Erythroblast (primary cell): ENCODE measurements at regions not wholly inside any gene's neighbourhood (a gene's known extent, or its start where the extent isn't known, plus 50 kb on each side); places are given as distances from the start of the nearest gene placed in this dataset.
"Not testable (repeated sequence)": the region's sequence is repeated elsewhere in the genome, so short reads cannot be mapped to it uniquely, and the experiment has no call there.

Source experiments
- DNase-seq, 2 experiments: peaks; one replicate each; lab custom pipeline; 2025; lab: John Stamatoyannopoulos, UW
- GATA1 ChIP-seq: IDR thresholded peaks from 2 replicates; pipeline ENCODE4 v1.6.1; 2011; ENCODE audit warnings: low read depth, mild to moderate bottlenecking, control low read depth, low read length, moderate library complexity
- POLR2A ChIP-seq: IDR thresholded peaks from 2 replicates; pipeline ENCODE4 v1.6.1; 2011; ENCODE audit warnings: mild to moderate bottlenecking, low read length

DNA sequence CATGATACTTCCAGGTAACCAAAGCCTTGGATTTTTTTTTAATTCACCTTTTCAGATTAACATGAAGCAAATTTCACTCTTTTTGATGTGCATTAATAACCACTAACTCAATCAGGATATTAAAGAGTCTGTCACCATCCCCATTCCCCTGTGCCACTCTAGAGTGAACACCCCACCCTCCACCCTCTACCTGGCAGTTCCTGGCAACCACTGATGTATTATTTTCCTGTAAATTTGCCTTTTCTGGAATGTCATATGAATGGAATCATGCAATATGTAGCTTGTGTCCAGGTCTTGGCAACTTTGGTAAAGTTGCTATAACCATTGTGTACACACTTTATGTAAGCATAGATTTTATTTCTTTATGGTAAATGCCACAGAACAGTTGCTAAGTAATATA lies 627.6 kb downstream of the MCTP2 start:
- TF ChIP-seq POLR2A (no peak), GATA1 (no peak)

DNA sequence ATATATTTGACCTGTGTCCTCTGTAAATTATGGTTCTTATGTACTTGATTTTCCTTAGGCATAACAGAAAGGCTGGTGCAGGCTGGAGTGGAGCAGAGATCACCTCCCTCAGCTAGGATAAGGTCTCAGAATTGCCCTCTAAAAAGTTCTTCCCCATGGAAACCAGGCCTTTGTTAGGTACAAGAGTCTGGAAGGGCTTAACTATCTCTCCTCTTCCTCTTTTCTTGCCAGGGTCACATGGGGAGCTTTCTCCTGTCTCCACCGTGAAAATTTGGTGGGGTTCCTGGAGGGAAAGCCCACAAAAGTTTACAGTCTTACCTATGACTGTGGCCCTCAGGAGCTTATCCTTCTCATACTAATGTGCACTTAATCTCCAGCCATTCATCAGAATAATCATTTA lies 633.2 kb downstream of the MCTP2 start:
- no peak for DNase-seq
- TF ChIP-seq POLR2A: no peak
- no peak for TF ChIP-seq GATA1

More for the DNA sequence above, 627.6 kb downstream of the MCTP2 start:
- no peak for DNase-seq

DNA sequence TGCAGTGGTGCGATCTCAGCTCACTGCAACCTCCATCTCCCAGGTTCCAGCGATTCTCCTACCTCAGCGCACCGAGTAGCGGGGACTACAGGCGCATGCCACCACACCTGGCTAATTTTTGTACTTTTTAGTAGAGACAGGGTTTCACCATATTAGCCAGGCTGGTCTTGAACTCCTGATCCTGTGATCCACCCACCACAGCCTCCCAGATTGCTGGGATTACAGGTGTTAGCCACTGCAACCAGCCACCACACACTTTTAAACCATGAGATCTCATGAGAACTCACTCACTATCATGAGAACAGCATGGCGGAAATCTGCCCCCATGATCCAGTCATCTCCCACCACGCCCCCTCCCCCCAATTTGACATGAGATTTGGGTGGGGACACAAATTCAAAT lies 636.9 kb downstream of the MCTP2 start:
- not testable (repeated sequence) for DNase-seq

DNA sequence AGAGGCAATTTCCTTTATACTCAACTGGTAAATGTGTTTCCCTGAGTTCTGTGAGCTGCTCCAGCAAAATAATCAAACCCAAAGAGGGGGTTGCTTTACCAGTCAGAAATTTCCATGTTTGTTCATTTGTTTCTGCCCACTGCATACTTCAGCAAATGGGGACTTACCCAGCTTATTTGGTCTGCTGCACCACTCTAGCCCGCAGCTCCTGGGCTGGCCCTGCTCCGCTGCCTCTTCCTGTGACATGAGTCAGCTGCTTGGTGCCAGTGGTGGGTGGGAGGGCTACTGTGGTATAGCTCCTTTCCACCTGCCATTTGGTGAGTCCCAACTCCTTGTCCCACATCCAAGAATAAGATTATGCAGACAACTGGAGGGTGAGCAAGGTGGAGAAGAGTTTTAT lies 644.2 kb downstream of the MCTP2 start:
- DNase-seq: no peak

DNA sequence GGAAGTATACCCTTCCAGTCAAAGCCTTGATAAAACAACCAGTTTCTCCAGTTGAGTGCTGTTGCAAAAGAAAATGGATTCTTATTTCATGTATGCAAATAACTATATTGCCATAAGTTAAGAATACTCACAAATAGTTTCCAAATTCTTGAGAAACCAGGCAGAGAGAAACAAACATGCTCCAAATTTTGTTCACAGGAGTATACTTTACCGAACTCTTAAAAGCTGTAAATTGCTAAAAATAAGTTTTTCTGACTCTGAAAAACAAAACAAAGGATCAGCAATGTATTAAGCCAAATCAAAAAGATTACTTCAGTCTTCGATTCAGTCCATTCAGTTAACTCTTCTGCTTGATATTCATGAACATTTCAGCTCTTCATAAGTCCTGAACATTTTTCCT lies 646.5 kb downstream of the MCTP2 start:
- TF ChIP-seq GATA1 (no peak), POLR2A (no peak)
- DNase-seq: no peak

More for the DNA sequence above, 644.2 kb downstream of the MCTP2 start:
- TF ChIP-seq GATA1 (no peak), POLR2A (no peak)

DNA sequence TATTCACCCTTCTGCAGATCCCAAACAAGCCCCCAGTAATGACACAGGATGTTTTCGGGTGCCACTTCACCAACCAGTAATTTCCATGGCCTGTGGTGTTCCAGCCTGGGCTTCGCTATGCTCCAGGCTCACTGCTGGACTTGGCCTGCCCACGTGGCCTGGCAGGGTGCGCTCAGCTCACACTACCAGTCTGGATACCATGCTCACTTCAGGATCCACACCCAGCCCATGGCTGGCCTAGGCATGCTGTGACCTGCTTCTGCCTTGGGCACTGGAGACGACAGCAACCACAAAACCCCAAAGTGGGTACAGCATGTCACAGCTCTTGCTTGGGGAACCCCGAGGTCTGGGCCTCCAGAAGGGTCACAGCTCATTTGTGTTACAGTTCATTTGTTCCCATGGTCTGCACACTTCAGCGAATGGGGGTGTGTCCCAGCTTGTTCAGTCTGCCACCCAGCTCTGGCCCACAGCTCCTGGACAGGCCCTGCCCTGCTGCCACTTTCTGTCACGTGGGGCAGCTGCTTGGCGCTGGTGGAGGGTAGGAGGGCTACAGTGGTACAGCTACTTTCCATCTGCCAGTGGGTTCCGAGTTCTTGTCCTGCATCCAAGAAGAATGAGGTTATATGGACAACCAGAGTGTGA lies 650.8 kb downstream of the MCTP2 start:
- DNase-seq: no peak
- TF ChIP-seq POLR2A (no peak), GATA1 (no peak)

DNA sequence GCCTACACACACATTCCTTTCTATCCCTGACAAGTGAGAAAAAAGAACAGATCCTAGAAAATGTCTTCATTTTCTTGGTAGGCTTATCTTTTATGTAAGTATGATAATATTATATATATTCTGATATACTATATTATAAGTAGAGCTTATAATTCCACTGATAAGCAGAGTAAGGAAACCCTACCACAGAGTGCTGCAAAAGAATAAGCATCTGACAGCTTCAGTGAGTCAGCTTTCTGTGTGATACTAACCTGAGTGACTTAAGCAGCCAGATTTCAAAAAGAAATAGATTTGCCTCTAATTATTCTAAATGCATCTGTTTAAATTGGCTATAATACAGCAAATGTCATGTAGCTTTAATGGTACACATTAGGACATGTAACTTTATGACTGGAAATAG lies 656.0 kb downstream of the MCTP2 start:
- TF ChIP-seq GATA1 (no peak), POLR2A (no peak)
- DNase-seq: no peak

DNA sequence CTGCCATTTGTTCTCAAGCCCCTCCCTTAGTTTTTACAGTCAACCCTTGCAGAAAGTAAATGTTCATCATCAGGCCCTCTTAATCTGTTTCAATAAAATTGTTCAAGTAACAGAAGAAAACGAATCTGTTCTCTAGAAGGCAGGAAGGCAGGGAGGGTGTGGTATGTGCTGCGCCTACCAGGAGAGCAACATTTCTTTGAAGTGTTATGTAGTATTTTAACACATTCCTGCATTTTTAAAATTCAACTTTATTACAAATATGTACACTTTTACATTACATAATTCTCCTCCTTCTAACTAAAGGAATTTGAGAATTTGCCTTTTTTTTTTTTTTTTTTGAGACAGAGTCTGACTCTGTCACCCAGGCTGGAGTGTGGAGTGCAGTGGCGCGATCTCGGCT lies 657.8 kb downstream of the MCTP2 start:
- DNase-seq: no peak
- TF ChIP-seq POLR2A (no peak), GATA1 (no peak)

DNA sequence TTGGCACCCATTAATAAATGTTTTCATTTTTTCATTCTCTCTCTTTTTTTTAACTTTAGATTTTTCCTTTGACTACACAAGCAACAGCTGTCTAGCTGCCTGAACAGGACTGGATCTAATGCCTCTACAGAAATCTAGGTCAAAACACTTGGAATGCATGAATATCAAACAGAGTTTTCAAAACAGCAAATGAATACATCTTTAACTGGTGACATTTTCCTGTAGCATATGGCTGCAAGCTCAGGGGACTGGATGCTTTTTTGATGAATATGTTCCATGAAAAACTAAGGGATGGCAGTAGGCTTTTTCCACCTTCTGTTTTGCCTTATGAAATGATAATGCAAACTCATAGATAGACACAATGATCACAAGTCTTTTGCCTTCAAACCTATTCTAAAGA lies 661.7 kb downstream of the MCTP2 start:
- TF ChIP-seq GATA1: no peak
- no peak for TF ChIP-seq POLR2A
- no peak for DNase-seq

DNA sequence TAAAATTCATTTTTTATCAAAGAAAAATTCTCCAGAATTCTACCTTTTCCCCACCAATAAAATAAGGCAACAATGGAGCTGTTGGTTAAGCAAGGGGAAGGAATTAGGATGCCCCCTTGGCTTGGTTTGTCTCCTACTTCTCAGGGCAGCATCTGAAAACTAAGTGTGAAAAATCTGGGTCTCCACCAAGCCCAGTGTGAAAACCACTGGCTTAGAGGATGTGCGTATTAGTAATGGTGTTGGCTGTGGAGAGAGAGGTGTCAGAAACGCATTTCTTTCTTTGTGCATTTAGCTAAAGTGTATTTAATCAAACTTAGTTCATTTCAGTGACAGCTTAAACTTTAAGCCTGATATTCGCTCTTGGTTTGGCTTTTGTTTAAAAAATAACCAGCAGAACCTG lies 662.7 kb downstream of the MCTP2 start:
- TF ChIP-seq GATA1: no peak
- TF ChIP-seq POLR2A: no peak
- no peak for DNase-seq

DNA sequence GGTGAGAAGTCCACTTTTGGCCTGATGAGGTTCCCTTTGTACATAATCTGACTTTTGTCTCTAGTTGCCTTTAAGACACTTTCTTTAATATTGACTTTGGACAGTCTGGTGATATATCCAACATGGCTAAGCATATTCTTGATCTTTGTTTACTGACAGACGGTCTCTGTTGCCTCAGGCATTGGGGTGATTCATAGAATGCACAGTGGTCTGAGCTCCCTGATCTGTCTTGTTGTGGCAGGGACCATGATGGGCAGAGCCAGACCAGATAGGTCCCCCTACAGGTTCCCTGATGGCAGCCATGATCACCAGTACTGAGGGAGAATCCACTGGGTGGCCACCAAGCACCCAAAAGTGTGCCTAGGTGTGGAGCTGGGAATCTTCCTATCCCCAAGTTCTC lies 678.1 kb downstream of the MCTP2 start:
- DNase-seq: no peak
- TF ChIP-seq POLR2A (no peak), GATA1 (no peak)

DNA sequence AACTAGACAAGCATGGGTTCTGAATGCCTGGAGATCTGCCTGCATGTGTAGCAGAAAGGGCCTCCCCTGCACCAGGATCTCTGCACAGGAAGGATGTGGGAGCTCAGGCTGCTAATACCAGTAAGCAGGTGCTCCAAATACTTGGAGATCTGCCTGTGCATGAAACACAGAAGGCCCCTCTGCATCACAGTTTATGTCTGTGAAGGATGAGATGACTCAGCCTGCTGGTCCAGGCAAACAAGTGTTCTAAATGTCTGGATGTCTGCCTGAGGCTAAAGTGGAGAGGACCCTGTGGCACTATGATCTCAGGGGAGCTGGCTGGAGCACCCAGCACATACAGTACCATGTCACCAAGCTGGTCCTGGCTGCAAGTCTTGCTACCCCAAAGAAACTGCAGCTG lies 678.8 kb downstream of the MCTP2 start:
- DNase-seq: no peak
- TF ChIP-seq GATA1 (no peak), POLR2A (no peak)

DNA sequence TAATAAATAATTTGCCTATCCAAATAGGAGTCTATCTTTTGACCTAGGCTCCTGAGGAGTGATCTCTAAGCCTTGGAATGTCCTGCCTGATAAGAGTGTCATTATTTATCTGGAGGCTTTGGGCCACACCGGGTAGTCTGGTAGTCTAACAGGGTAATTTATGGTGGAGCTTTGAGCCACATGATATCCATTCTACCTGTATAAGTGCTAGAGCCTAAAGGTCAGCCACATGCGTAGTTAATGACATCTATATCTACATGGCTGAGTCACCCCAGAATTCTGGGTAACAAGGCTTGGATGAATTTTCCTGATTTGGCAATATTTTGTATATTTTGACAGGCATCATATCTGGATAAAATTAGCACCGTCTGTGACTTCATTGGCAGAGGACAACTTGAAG lies 681.4 kb downstream of the MCTP2 start:
- TF ChIP-seq GATA1 (no peak), POLR2A (no peak)
- no peak for DNase-seq

DNA sequence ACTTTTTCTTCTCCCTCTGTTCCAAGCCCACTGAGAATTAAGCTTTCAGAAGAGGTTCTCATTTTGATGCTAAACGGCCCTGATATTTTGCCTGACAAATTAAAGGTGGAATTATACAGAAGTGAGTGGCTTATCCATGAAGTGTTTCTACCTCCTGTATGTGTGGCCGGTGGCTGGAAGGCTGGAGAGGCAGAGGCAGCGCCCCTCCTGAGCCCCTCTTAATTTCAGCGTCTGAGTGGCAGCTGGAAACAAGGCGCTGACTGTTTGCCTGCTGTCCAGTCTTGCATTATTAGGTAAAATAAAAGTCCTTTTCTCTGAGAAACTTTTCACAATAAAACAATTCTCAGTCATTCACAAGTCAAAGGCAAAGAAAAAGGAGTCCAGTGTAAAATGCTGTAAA lies 685.7 kb downstream of the MCTP2 start:
- no peak for DNase-seq
- TF ChIP-seq GATA1 (no peak), POLR2A (no peak)

DNA sequence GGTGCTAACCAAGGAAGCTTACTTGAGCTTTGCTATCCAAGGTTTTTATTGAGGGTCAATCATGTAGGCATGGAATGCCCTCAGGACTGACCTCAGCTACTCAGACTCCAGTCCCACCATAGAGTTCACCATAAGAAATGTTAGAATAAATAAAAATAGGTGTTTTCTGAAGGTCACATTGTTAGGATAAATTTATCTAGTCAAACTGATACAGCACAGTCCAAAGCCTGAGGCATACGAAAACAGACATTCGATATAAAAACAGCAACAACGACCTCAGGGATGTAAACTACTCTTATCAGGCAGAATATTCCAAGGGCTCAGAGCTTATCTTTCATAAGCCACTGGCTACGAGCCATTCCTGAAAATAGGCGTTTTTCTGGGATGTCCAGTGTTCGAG lies 690.6 kb downstream of the MCTP2 start:
- TF ChIP-seq GATA1 (no peak), POLR2A (no peak)
- no peak for DNase-seq

DNA sequence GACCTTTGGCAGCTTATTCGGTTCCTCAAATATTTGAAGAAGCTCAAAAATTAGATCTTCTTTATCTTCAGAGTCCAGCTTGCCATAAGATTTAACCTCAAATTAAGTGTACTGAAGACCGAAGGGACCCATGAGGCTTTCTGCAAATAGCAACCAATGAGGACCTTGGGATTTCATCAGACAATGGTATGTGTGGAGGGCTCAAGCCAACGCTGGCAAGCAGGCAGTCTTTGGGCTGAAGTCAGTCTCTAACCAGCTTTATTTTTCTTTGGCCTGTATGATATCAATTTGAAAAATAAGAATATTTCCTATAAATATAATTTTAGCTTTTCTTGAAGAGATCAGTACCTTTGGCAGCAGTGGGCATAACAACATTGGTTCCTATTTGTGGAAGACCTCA lies 692.7 kb downstream of the MCTP2 start:
- no peak for TF ChIP-seq GATA1
- TF ChIP-seq POLR2A: no peak
- DNase-seq: no peak
